ENCODE measurements at regions not wholly inside any gene's neighbourhood (a gene's known extent, or its start where the extent isn't known, plus 50 kb on each side); places are given as distances from the start of the nearest gene placed in this dataset.

- Histone ChIP-seq H3K27ac (ENCODE audit: low read depth, low read length) (no peak overlapping the region), H3K27me3 (ENCODE audit: insufficient read depth, low read length) (no peaks in the 10 kb centered on the region), H2AFZ (ENCODE audit: low read length, unreplicated experiment) (no peak overlapping the region), H3K4me1 (ENCODE audit: control insufficient read depth, insufficient read depth, low read length, unreplicated experiment) (no peaks in the 10 kb centered on the region), H3K79me2 (ENCODE audit: control insufficient read depth, insufficient read depth, low read length, unreplicated experiment) (no peaks in the 10 kb centered on the region), H3K4me3 (ENCODE audit: low read depth, low read length) (no peak overlapping the region), H3K36me3 (ENCODE audit: insufficient read depth, low read length) (no peaks in the 10 kb centered on the region)
Measured at GRCh38 chr1:88140325-88140724, 543.7 kb upstream of the PKN2 start.

GRCh38 chr1:88141499-88142074, 542.5 kb upstream of the PKN2 start:
- Histone ChIP-seq H3K4me3 (ENCODE audit: low read depth, low read length) (no peak overlapping the region), H2AFZ (ENCODE audit: low read length, unreplicated experiment) (no peak overlapping the region), H3K36me3 (ENCODE audit: insufficient read depth, low read length) (no peaks in the 10 kb centered on the region), H3K4me1 (ENCODE audit: control insufficient read depth, insufficient read depth, low read length, unreplicated experiment) (no peaks in the 10 kb centered on the region), H3K27me3 (ENCODE audit: insufficient read depth, low read length) (no peaks in the 10 kb centered on the region), H3K79me2 (ENCODE audit: control insufficient read depth, insufficient read depth, low read length, unreplicated experiment) (no peaks in the 10 kb centered on the region), H3K27ac (ENCODE audit: low read depth, low read length) (no peak overlapping the region)

DNA sequence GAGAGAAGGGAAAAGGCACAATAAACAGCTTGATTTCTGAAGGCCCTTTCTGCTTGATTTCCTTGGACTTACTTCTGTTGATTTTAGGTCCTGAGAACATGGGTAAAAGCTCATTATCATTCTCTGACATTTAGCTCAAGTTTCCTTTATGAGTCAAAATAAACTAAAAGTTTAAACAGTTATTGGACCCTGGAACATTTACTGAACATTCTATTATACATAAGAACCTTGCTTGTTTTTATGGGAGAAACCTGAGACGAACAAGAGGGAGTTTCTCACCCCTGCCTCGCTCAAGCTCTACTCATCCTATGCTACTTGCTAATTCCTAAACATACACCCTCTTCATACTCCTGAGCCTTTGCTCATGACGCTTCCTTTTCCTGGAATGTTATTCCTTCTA, 538.3 kb upstream of the PKN2 start:
- Histone ChIP-seq H3K79me2 (ENCODE audit: control insufficient read depth, insufficient read depth, low read length, unreplicated experiment) (no peaks in the 10 kb centered on the region), H3K27ac (ENCODE audit: low read depth, low read length) (no peak overlapping the region), H3K4me1 (ENCODE audit: control insufficient read depth, insufficient read depth, low read length, unreplicated experiment) (no peaks in the 10 kb centered on the region), H2AFZ (ENCODE audit: low read length, unreplicated experiment) (no peak overlapping the region), H3K4me3 (ENCODE audit: low read depth, low read length) (no peak overlapping the region), H3K36me3 (ENCODE audit: insufficient read depth, low read length) (no peaks in the 10 kb centered on the region), H3K27me3 (ENCODE audit: insufficient read depth, low read length) (no peaks in the 10 kb centered on the region)

DNA sequence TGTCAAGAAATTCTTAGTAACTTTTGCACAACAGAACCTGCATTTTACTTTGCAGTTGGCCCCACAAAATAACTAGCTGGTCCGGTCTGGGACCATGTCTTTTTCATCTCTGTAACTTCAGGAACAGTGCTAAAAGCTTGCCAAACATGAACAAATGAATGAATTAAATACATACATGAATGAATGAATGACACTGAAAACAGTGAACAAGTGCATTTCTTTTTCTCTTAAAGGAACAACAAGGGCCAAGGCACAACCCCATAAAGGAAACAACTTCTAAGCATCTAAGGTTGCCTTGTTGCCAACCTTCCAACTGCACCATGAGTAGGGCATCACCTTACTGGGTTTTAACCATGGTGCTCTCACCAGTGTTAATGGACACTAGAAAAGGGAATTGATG, 534.4 kb upstream of the PKN2 start:
- Histone ChIP-seq H3K36me3 (ENCODE audit: insufficient read depth, low read length) (no peaks in the 10 kb centered on the region), H3K79me2 (ENCODE audit: control insufficient read depth, insufficient read depth, low read length, unreplicated experiment) (no peaks in the 10 kb centered on the region), H3K27me3 (ENCODE audit: insufficient read depth, low read length) (no peaks in the 10 kb centered on the region), H3K27ac (ENCODE audit: low read depth, low read length) (no peak overlapping the region), H3K4me3 (ENCODE audit: low read depth, low read length) (no peak overlapping the region), H2AFZ (ENCODE audit: low read length, unreplicated experiment) (no peak overlapping the region), H3K4me1 (ENCODE audit: control insufficient read depth, insufficient read depth, low read length, unreplicated experiment) (no peaks in the 10 kb centered on the region)

DNA sequence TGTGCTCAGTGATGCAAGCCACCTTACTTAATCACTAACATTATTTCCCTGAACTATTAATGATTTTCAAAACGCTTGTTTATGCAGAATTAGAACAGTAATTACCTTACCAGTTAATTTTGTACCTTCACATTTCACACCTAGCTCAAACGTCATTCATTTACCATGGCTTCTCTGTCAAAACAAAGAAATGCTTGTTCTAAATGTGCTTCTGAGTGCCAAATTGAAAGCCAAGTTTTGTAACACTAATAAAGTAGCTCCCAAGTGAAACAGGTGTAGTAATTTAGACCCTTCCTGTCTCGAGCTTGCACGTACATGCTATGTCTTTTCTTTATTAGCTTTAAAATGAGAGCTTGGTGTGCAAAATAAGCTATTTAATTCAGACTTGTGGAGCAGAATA, 533.7 kb upstream of the PKN2 start:
- no peaks in the 10 kb centered on the region for H3K79me2 ChIP-seq (ENCODE audit: control insufficient read depth, insufficient read depth, low read length, unreplicated experiment)
- peak overlapping the region; percentile 14 for H2AFZ ChIP-seq (ENCODE audit: low read length, unreplicated experiment)
- no peaks in the 10 kb centered on the region for H3K27me3 ChIP-seq (ENCODE audit: insufficient read depth, low read length)
- H3K27ac ChIP-seq (ENCODE audit: low read depth, low read length), result no peak overlapping the region
- H3K36me3 ChIP-seq (ENCODE audit: insufficient read depth, low read length), result no peaks in the 10 kb centered on the region
- H3K4me1 ChIP-seq (ENCODE audit: control insufficient read depth, insufficient read depth, low read length, unreplicated experiment), result no peaks in the 10 kb centered on the region
- H3K4me3 ChIP-seq (ENCODE audit: low read depth, low read length), result no peak overlapping the region

- Histone ChIP-seq H3K4me1 (ENCODE audit: control insufficient read depth, insufficient read depth, low read length, unreplicated experiment) (no peaks in the 10 kb centered on the region), H3K27me3 (ENCODE audit: insufficient read depth, low read length) (peaks cover 34% of the 10 kb centered on the region), H3K27ac (ENCODE audit: low read depth, low read length) (no peak overlapping the region), H3K79me2 (ENCODE audit: control insufficient read depth, insufficient read depth, low read length, unreplicated experiment) (no peaks in the 10 kb centered on the region), H3K4me3 (ENCODE audit: low read depth, low read length) (no peak overlapping the region), H2AFZ (ENCODE audit: low read length, unreplicated experiment) (no peak overlapping the region), H3K36me3 (ENCODE audit: insufficient read depth, low read length) (no peaks in the 10 kb centered on the region)
Measured at GRCh38 chr1:88163187-88163586, 520.9 kb upstream of the PKN2 start.

GRCh38 chr1:88168126-88168525, 515.9 kb upstream of the PKN2 start:
- Histone ChIP-seq H3K27me3 (ENCODE audit: insufficient read depth, low read length) (peaks cover 54% of the 10 kb centered on the region), H3K4me3 (ENCODE audit: low read depth, low read length) (no peak overlapping the region), H3K79me2 (ENCODE audit: control insufficient read depth, insufficient read depth, low read length, unreplicated experiment) (no peaks in the 10 kb centered on the region), H3K36me3 (ENCODE audit: insufficient read depth, low read length) (no peaks in the 10 kb centered on the region), H2AFZ (ENCODE audit: low read length, unreplicated experiment) (no peak overlapping the region), H3K27ac (ENCODE audit: low read depth, low read length) (no peak overlapping the region), H3K4me1 (ENCODE audit: control insufficient read depth, insufficient read depth, low read length, unreplicated experiment) (no peaks in the 10 kb centered on the region)

GRCh38 chr1:88169139-88169538, 514.9 kb upstream of the PKN2 start:
- Histone ChIP-seq H3K36me3 (ENCODE audit: insufficient read depth, low read length) (no peaks in the 10 kb centered on the region), H3K27me3 (ENCODE audit: insufficient read depth, low read length) (peaks cover 50% of the 10 kb centered on the region), H2AFZ (ENCODE audit: low read length, unreplicated experiment) (no peak overlapping the region), H3K27ac (ENCODE audit: low read depth, low read length) (no peak overlapping the region), H3K4me1 (ENCODE audit: control insufficient read depth, insufficient read depth, low read length, unreplicated experiment) (no peaks in the 10 kb centered on the region), H3K79me2 (ENCODE audit: control insufficient read depth, insufficient read depth, low read length, unreplicated experiment) (no peaks in the 10 kb centered on the region), H3K4me3 (ENCODE audit: low read depth, low read length) (no peak overlapping the region)

- Histone ChIP-seq H3K4me1 (ENCODE audit: control insufficient read depth, insufficient read depth, low read length, unreplicated experiment) (no peaks in the 10 kb centered on the region), H3K79me2 (ENCODE audit: control insufficient read depth, insufficient read depth, low read length, unreplicated experiment) (no peaks in the 10 kb centered on the region), H3K27ac (ENCODE audit: low read depth, low read length) (no peak overlapping the region), H3K4me3 (ENCODE audit: low read depth, low read length) (no peak overlapping the region), H2AFZ (ENCODE audit: low read length, unreplicated experiment) (no peak overlapping the region), H3K36me3 (ENCODE audit: insufficient read depth, low read length) (no peaks in the 10 kb centered on the region), H3K27me3 (ENCODE audit: insufficient read depth, low read length) (peaks cover 43% of the 10 kb centered on the region)
Measured at GRCh38 chr1:88169939-88170338, 514.1 kb upstream of the PKN2 start.

DNA sequence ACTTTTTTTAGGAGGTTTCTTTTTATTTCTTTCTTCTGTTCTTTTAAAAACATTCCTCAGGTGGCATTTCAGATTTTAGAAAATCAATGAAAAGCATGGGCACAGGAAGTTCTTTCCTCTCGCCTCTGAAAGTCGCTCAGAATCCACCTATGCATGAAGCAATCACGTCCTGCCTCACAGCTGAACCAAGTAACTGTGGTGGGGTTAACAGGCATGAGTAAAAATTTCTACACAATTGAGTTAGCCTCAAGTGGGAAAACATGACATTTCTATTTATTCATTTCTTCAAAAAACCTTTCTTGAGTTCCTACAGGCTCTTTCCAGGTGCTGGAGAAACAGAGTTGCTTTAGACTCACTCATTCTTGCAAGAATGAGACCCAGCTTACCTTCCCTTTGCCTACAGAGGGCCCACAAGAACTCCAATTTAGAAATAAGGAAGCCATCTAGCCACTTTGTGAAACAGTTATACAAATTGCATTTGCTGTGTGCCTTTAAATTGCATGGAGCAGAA, 508.9 kb upstream of the PKN2 start:
- Histone ChIP-seq H2AFZ (ENCODE audit: low read length, unreplicated experiment) (no peak overlapping the region), H3K27ac (ENCODE audit: low read depth, low read length) (no peak overlapping the region), H3K36me3 (ENCODE audit: insufficient read depth, low read length) (no peaks in the 10 kb centered on the region), H3K4me3 (ENCODE audit: low read depth, low read length) (no peak overlapping the region), H3K27me3 (ENCODE audit: insufficient read depth, low read length) (peaks cover 7% of the 10 kb centered on the region; the same call in 1 of the 2 replicates), H3K4me1 (ENCODE audit: control insufficient read depth, insufficient read depth, low read length, unreplicated experiment) (peaks cover 5% of the 10 kb centered on the region), H3K79me2 (ENCODE audit: control insufficient read depth, insufficient read depth, low read length, unreplicated experiment) (no peaks in the 10 kb centered on the region)

DNA sequence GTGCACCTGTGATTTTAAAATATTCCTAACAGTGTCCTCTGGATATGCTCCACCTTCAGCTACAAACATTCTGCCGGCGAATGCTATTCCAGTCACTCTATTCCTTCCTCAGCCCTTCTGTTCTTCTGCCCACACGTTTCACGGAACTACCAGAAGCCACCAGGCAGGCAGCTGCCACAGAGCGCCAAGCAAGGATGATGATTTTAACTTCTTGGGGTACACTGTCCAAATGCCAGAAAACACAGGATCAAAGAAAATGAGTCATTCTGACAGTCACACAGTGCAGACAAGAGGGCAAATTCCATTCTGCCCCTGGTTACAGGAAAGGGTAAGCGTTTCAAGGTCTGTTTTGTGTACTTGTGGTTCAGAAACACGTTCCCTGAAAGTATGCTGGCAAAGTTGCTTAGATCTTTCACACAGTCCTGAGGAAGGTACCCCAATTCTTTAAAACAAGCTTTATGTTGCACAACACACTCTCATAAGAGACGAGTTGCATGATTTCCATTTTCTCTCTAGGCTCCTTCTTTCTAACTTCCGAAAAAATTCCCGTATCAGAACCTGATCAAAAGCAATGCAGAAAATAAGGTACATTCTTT, 508.3 kb upstream of the PKN2 start:
- H3K36me3 ChIP-seq (ENCODE audit: insufficient read depth, low read length), result no peaks in the 10 kb centered on the region
- H3K27ac ChIP-seq (ENCODE audit: low read depth, low read length), result no peak overlapping the region

More for the DNA sequence above, 508.3 kb upstream of the PKN2 start:
- peaks cover 5% of the 10 kb centered on the region for H3K4me1 ChIP-seq (ENCODE audit: control insufficient read depth, insufficient read depth, low read length, unreplicated experiment)
- H2AFZ ChIP-seq (ENCODE audit: low read length, unreplicated experiment), result no peak overlapping the region
- no peak overlapping the region for H3K4me3 ChIP-seq (ENCODE audit: low read depth, low read length)
- H3K79me2 ChIP-seq (ENCODE audit: control insufficient read depth, insufficient read depth, low read length, unreplicated experiment), result no peaks in the 10 kb centered on the region
- H3K27me3 ChIP-seq (ENCODE audit: insufficient read depth, low read length), result peaks cover 5% of the 10 kb centered on the region; the same call in 1 of the 2 replicates
